ENCODE measurements at regions not wholly inside any gene's neighbourhood (a gene's known extent, or its start where the extent isn't known, plus 50 kb on each side); places are given as distances from the start of the nearest gene placed in this dataset.

GRCh38 chr2:158732573-158733429 is 62.3 kb upstream of the DAPL1 start:
- 81% methylated on average over 5 of the region's 5 CpGs for WGBS
- H3K4me2 ChIP-seq (ENCODE audit: low read length, poor library complexity, severe bottlenecking), result peak overlapping the region; percentile 18

GRCh38 chr2:158733430-158733755 is 61.7 kb upstream of the DAPL1 start:
- Histone ChIP-seq H3K23ac (ENCODE audit: low read length in 2 of 2) (no peak overlapping the region), H4K91ac (ENCODE audit: low read length) (no peak overlapping the region), H3K27ac (ENCODE audit: low read length, poor library complexity, severe bottlenecking) (peak overlapping the region; percentile 47), H3K18ac (ENCODE audit: low read depth in 1 of 2, low read length in 2 of 2) (no peak overlapping the region), H3K14ac (ENCODE audit: low read length in 2 of 2) (no peak overlapping the region), H3K4me1 (ENCODE audit: control insufficient read depth, insufficient read depth, low read depth, low read length) (peaks cover 20% of the 10 kb centered on the region), H2BK120ac (ENCODE audit: low read depth, low read length) (no peak overlapping the region), H3K36me3 (ENCODE audit: control insufficient read depth in 1 of 2, insufficient read depth in 2 of 2, low read depth in 1 of 2, low read length in 2 of 2) (no peaks in the 10 kb centered on the region), H4K8ac (ENCODE audit: low read length) (no peak overlapping the region), H2AFZ (ENCODE audit: low read depth, low read length) (no peak overlapping the region), H3K79me1 (replicated peaks; ENCODE audit: low read length, poor library complexity, severe bottlenecking) (no peaks in the 10 kb centered on the region), H2BK5ac (ENCODE audit: low read depth, low read length, poor library complexity, severe bottlenecking) (no peak overlapping the region), H2AK5ac (ENCODE audit: low read length, severe bottlenecking) (no peak overlapping the region), H3K9ac (ENCODE audit: low read length) (no peak overlapping the region), H2BK12ac (ENCODE audit: low read length in 2 of 2) (no peak overlapping the region), H2BK15ac (ENCODE audit: low read depth, poor library complexity, severe bottlenecking) (no peak overlapping the region), H3K4me2 (ENCODE audit: low read length, poor library complexity, severe bottlenecking) (no peak overlapping the region), H3K4ac (ENCODE audit: low read depth in 1 of 2, low read length in 2 of 2) (no peak overlapping the region), H3K27me3 (ENCODE audit: control insufficient read depth in 1 of 2, insufficient read depth in 1 of 2, low read length in 2 of 2) (peaks cover 0 to 52% of the 10 kb centered on the region in 2 experiments), H3K4me3 (ENCODE audit: insufficient read depth in 1 of 2, low read depth in 1 of 2, low read length in 2 of 2) (no peak overlapping the region), H3K9me3 (ENCODE audit: control insufficient read depth, low read length) (no peaks in the 10 kb centered on the region)
- DNase-seq, result peak; percentile 31
- 58% methylated on average over 4 of the region's 7 CpGs for WGBS

More at GRCh38 chr2:158732573-158733429, 62.3 kb upstream of the DAPL1 start:
- H3K9me3 ChIP-seq (ENCODE audit: control insufficient read depth, low read length), result no peaks in the 10 kb centered on the region
- no peaks in the 10 kb centered on the region for H3K79me1 ChIP-seq (replicated peaks; ENCODE audit: low read length, poor library complexity, severe bottlenecking)
- H3K9ac ChIP-seq (ENCODE audit: low read length), result no peak overlapping the region
- H3K4ac ChIP-seq (ENCODE audit: low read depth in 1 of 2, low read length in 2 of 2), result no peak overlapping the region
- H3K27ac ChIP-seq (ENCODE audit: low read length, poor library complexity, severe bottlenecking), result peak overlapping the region; percentile 47
- H3K36me3 ChIP-seq (ENCODE audit: control insufficient read depth in 1 of 2, insufficient read depth in 2 of 2, low read depth in 1 of 2, low read length in 2 of 2), result no peaks in the 10 kb centered on the region
- no peak overlapping the region for H2BK12ac ChIP-seq (ENCODE audit: low read length in 2 of 2)
- H2BK5ac ChIP-seq (ENCODE audit: low read depth, low read length, poor library complexity, severe bottlenecking), result no peak overlapping the region
- H4K8ac ChIP-seq (ENCODE audit: low read length), result no peak overlapping the region
- no peak overlapping the region for H2AK5ac ChIP-seq (ENCODE audit: low read length, severe bottlenecking)
- no peak overlapping the region for H2AFZ ChIP-seq (ENCODE audit: low read depth, low read length)
- H3K4me1 ChIP-seq (ENCODE audit: control insufficient read depth, insufficient read depth, low read depth, low read length), result peaks cover 20% of the 10 kb centered on the region
- H2BK120ac ChIP-seq (ENCODE audit: low read depth, low read length), result no peak overlapping the region
- H3K4me3 ChIP-seq (ENCODE audit: insufficient read depth in 1 of 2, low read depth in 1 of 2, low read length in 2 of 2), result no peak overlapping the region
- H2BK15ac ChIP-seq (ENCODE audit: low read depth, poor library complexity, severe bottlenecking), result no peak overlapping the region
- peaks cover 0 to 52% of the 10 kb centered on the region in 2 experiments for H3K27me3 ChIP-seq (ENCODE audit: control insufficient read depth in 1 of 2, insufficient read depth in 1 of 2, low read length in 2 of 2)
- no peak overlapping the region for H3K14ac ChIP-seq (ENCODE audit: low read length in 2 of 2)
- H3K23ac ChIP-seq (ENCODE audit: low read length in 2 of 2), result no peak overlapping the region
- no peak overlapping the region for H3K18ac ChIP-seq (ENCODE audit: low read depth in 1 of 2, low read length in 2 of 2)
- DNase-seq, result no peak
- H4K91ac ChIP-seq (ENCODE audit: low read length), result no peak overlapping the region

- Histone ChIP-seq H3K4me1 (ENCODE audit: control insufficient read depth, insufficient read depth, low read depth, low read length) (peaks cover 15% of the 10 kb centered on the region), H2BK5ac (ENCODE audit: low read depth, low read length, poor library complexity, severe bottlenecking) (no peak overlapping the region), H3K9me3 (ENCODE audit: control insufficient read depth, low read length) (no peaks in the 10 kb centered on the region), H3K18ac (ENCODE audit: low read depth in 1 of 2, low read length in 2 of 2) (no peak overlapping the region), H4K8ac (ENCODE audit: low read length) (no peak overlapping the region), H3K36me3 (ENCODE audit: control insufficient read depth in 1 of 2, insufficient read depth in 2 of 2, low read depth in 1 of 2, low read length in 2 of 2) (no peaks in the 10 kb centered on the region), H3K4me2 (ENCODE audit: low read length, poor library complexity, severe bottlenecking) (no peak overlapping the region), H3K27me3 (ENCODE audit: control insufficient read depth in 1 of 2, insufficient read depth in 1 of 2, low read length in 2 of 2) (peaks cover 0 to 52% of the 10 kb centered on the region in 2 experiments), H2AK5ac (ENCODE audit: low read length, severe bottlenecking) (no peak overlapping the region), H3K14ac (ENCODE audit: low read length in 2 of 2) (no peak overlapping the region), H2BK12ac (ENCODE audit: low read length in 2 of 2) (no peak overlapping the region), H4K91ac (ENCODE audit: low read length) (no peak overlapping the region), H3K79me1 (replicated peaks; ENCODE audit: low read length, poor library complexity, severe bottlenecking) (no peaks in the 10 kb centered on the region), H3K27ac (ENCODE audit: low read length, poor library complexity, severe bottlenecking) (no peak overlapping the region), H3K4ac (ENCODE audit: low read depth in 1 of 2, low read length in 2 of 2) (no peak overlapping the region), H2AFZ (ENCODE audit: low read depth, low read length) (no peak overlapping the region), H3K9ac (ENCODE audit: low read length) (no peak overlapping the region), H3K4me3 (ENCODE audit: insufficient read depth in 1 of 2, low read depth in 1 of 2, low read length in 2 of 2) (no peak overlapping the region), H2BK120ac (ENCODE audit: low read depth, low read length) (no peak overlapping the region), H3K23ac (ENCODE audit: low read length in 2 of 2) (no peak overlapping the region), H2BK15ac (ENCODE audit: low read depth, poor library complexity, severe bottlenecking) (no peak overlapping the region)
- 86% methylated on average over 7 of the region's 7 CpGs for WGBS
- no peak for DNase-seq
Observed at GRCh38 chr2:158734442-158734841, 60.7 kb upstream of the DAPL1 start.

- no peak overlapping the region for H4K8ac ChIP-seq (ENCODE audit: low read length)
- no peak overlapping the region for H3K18ac ChIP-seq (ENCODE audit: low read depth in 1 of 2, low read length in 2 of 2)
- H2AFZ ChIP-seq (ENCODE audit: low read depth, low read length), result no peak overlapping the region
- no peak overlapping the region for H3K14ac ChIP-seq (ENCODE audit: low read length in 2 of 2)
- WGBS, result 96% methylated on average over 4 of the region's 5 CpGs
- no peak overlapping the region for H2BK5ac ChIP-seq (ENCODE audit: low read depth, low read length, poor library complexity, severe bottlenecking)
- no peak overlapping the region for H2BK120ac ChIP-seq (ENCODE audit: low read depth, low read length)
- no peak overlapping the region for H3K4me2 ChIP-seq (ENCODE audit: low read length, poor library complexity, severe bottlenecking)
- no peak overlapping the region for H2BK12ac ChIP-seq (ENCODE audit: low read length in 2 of 2)
- no peak overlapping the region for H3K9ac ChIP-seq (ENCODE audit: low read length)
- H3K36me3 ChIP-seq (ENCODE audit: control insufficient read depth in 1 of 2, insufficient read depth in 2 of 2, low read depth in 1 of 2, low read length in 2 of 2), result no peaks in the 10 kb centered on the region
- peaks cover 9% of the 10 kb centered on the region for H3K4me1 ChIP-seq (ENCODE audit: control insufficient read depth, insufficient read depth, low read depth, low read length)
- no peak overlapping the region for H4K91ac ChIP-seq (ENCODE audit: low read length)
- H3K27me3 ChIP-seq (ENCODE audit: control insufficient read depth in 1 of 2, insufficient read depth in 1 of 2, low read length in 2 of 2), result peaks cover 0 to 44% of the 10 kb centered on the region in 2 experiments
- H3K4ac ChIP-seq (ENCODE audit: low read depth in 1 of 2, low read length in 2 of 2), result no peak overlapping the region
- H3K23ac ChIP-seq (ENCODE audit: low read length in 2 of 2), result no peak overlapping the region
- H2BK15ac ChIP-seq (ENCODE audit: low read depth, poor library complexity, severe bottlenecking), result no peak overlapping the region
- H3K27ac ChIP-seq (ENCODE audit: low read length, poor library complexity, severe bottlenecking), result no peak overlapping the region
- no peak overlapping the region for H2AK5ac ChIP-seq (ENCODE audit: low read length, severe bottlenecking)
- no peaks in the 10 kb centered on the region for H3K9me3 ChIP-seq (ENCODE audit: control insufficient read depth, low read length)
- H3K79me1 ChIP-seq (replicated peaks; ENCODE audit: low read length, poor library complexity, severe bottlenecking), result no peaks in the 10 kb centered on the region
- H3K4me3 ChIP-seq (ENCODE audit: insufficient read depth in 1 of 2, low read depth in 1 of 2, low read length in 2 of 2), result no peak overlapping the region
- no peak for DNase-seq
Observed at GRCh38 chr2:158735822-158736580, 59.1 kb upstream of the DAPL1 start.

All from mesenchymal stem cell (in vitro differentiated cells and primary cell).